HG03469 (cell line): ENCODE measurements at regions not wholly inside any gene's neighbourhood (a gene's known extent, or its start where the extent isn't known, plus 50 kb on each side); places are given as distances from the start of the nearest gene placed in this dataset.

Experiments used
- ATAC-seq: cut with Tn5 transposase; IDR thresholded peaks from one replicate; pipeline ENCODE4 v1.9.1; 2021; ENCODE audit warnings: mild to moderate bottlenecking, moderate library complexity, moderate number of reproducible peaks; ENCODE audit not compliant: unreplicated experiment

DNA sequence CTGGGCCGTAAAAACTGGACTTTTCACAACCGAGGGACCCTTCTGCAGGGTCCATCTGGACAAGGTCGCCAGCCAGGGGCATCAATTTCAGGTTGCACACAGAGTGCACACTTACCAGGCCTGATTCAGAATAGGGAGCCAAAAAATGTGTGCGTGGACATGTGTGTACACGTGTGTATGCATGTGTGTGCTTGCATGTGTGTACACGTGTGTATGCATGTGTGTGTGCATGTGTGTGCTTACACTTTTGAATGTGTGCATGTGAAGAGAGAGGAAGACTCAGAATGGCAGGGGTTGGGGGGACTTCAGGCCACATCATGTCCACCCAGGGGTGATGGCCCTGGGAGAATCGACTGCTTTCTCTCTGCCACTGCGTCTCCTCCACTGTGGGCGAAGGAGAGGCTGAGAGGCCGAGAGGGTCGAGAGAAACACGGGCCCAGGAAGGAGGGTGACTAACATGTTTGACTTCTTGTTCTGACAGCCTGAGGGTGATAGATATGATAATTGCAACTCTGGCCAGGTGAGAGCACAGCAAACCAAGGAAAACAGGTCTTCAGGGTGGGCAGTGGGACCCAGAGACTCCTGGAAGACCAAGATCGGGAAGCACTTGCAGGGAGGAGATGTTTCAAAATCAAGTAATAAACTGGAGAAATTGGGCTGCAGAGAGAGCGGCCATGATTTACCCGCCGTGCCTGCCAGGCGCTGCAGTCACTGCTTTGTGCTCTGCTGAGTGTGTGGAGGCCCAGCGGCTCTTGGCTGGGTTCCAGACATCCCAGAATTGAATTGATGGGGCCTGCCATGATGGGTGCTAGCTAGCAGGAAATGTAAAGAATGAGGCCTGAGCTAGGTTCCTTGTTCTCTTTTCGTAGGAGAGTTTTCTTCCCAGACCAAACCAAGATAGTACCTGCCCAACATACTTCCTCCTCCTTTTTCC lies 310.8 kb downstream of the QKI start:
- no peak for ATAC-seq

DNA sequence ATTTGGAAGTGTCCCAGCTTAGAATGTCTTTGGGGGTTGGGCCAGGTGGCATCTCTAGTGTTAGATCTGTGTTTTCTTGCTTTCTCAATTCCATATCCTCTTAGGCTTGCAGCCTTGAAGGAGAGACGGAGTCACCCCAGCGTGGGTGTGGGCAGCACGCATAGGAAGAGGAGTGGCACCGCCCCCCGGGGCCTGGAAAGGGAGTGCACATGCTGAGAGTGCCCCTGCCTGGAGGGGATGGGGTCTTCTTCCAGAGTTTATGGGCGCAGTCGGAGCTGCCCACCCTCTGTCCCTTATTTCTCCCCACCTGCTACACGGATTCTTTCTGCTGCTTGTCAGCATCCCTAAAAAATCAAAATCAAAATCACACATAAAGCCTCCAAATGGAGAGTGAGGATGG lies 309.7 kb downstream of the QKI start:
- ATAC-seq = no peak

DNA sequence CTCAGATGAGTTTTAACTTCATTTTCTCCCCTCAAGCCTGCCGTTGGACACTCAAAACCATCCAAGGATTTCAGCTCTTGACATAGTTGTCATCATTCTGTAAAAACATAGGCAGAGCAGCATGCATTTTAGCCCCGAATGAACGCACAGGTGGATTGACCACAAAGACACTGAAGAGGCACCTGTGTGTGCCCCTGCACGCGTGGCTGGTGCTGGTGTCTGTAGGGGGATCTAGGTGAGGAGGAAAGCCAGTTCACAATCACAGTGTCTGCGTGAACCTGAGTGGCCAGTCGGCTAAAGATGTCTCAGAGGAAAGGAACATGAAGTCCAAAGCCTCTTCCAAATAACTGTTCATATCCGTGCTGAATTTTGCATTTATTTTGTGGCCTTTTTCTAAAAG lies 309.2 kb downstream of the QKI start:
- ATAC-seq = no peak

DNA sequence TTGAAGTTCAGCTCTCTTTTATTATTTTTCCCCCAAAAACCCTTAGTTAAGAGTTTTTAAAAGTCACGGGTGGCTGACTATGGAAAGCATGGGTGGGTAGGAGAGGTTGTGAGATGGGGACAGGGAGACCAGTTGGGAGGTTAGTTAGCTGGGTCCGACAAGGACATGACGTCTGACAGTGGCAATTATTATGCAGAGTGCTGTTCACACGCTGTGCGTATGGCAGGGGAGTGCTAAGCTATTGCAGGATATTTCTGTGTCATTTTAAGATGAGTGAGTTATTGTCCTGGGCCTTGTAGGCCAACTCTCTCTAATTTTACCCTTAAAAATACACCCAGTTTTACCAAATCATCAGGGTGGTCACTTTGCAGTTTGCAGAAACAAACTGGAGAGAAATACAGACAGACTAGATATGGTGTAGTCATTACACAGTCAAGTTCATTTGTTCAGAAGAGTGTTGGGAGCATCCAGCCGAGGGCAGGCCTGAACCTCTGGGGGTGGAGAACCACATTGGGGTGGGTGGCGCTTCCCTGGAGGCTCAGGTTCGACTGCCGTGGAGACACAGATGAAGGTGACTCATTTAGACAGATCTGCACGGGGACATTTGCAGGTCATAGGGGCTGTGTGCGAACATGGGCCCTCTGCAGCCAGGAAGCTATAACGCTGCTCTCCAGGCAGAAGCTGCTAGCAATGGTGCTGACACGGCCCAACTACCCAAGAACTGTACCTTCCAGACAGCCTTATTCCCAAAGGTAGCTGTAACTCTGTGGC lies 307.6 kb downstream of the QKI start:
- ATAC-seq = no peak

DNA sequence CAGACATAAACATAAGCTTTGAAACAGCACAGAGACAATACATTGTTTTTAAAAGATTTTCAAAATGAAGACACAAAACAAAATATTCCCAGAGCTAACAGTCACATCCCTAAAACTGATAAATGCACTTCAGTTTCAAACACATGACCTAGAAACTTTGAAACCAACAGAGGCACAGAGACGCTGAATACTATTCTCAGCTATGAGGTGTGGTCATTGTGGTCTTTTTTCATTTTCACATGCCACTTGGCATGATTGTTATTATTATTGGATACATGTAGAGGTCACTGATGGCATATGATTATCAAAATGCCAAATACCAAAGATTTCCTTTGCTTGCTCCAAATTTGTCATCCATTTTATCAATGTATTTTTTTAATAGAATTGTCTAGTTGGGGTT lies 306.9 kb downstream of the QKI start:
- no peak for ATAC-seq

DNA sequence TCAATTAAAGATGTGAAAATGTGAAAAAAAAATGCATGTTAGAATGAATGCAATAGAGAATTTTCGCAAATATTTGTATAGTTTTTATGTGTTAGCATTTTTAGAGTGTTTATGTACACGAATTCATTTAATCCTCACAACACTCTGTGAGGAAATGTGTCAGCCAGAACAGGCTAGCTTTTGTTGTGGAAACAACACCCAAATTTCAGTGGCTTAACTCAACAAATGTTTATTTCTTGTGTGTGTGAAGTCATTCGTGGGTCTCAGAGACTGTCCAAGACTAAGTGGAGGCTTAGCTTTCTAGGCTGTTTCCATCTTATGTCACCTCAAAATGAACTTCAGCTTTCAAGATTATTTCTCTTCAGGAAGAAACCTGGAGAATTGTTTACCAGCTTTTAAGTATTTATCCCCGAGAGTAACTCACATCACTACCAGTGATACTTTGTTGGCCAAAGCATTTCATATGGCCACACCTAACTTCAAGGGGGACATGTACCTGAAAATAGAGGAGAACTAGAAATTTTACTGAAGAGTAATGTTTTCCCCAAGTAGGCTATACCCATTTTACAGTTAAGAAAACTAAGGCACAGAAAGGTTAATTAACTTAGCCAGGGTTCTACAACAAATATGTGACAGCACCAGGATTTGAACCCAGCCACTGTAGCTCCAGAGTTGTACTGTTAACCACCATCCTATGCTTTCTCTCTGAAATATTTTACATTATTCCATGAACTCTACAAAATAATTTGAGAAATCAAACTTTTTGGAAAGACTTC lies 306.1 kb downstream of the QKI start:
- no peak for ATAC-seq

DNA sequence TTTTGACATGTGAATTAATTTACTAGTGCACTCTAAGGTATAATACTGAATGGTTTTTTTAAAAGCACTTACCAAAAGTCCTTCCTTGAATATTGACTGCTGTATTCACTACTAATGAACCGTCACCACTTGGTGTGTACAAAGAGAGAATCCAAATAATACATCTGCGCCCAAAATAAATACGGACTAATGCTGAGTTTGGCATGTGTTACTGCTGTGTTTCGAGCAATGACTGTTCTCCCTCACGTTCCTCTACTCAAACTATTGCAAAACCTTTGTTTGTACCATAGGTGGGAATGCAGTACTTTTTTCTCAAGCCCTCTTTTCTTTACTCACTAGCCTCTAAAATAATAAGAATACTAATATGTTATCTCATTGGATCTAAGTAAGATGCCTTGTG lies 305.5 kb downstream of the QKI start:
- no peak for ATAC-seq

DNA sequence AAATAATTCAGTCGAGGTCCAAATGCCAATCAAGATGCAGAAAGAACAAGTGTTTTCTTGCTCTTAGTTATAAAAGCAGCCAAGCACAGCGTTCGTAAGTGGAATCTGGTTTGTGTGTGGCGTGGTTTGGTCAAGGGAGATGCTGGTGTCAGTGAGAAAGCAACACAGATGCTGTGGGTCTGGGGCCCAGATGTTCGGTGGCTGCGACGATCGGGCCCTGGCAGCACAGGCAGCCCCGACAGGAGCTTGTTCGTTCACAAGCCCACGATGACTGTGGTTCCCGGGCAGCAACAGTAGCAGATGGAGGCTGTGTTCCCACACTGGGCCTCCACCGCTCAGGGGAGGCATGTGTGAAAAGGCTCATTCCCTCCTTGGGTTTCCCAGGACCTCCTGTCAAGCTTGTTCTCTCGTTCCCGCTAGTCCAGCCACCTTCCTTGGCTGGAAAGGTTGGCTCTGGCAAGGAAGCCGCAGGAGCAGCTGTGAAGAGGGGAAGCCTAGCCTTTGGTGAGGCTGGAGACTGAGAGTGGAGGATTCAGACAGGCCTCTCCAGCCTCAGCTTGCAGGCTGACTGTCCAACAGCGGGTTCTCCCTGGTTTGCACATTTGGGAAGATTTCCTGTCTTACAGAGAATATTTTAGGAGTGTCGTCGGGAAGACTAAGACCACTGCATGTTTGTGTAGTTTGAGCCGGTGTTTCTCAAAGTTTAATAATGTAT lies 304.7 kb downstream of the QKI start:
- ATAC-seq = no peak

DNA sequence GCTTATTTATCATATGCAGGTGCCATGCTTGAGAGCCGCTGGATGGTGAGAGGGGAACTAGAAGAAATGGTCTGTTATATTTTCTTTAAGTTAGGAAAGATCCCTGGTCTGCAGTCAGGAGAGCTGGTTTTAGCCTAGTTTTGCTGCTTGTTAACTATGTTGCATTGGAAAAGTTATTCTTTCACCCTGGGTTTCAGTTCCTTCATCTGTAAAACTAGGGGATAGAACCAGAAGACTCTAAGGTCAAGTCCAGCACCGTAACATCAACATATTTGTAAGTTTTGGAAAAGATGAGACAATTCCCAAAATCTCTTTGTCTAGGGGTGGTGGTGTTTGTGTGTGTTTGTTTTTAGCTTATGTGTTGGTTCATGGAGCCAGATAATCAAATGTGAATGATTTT lies 304.0 kb downstream of the QKI start:
- ATAC-seq = no peak

DNA sequence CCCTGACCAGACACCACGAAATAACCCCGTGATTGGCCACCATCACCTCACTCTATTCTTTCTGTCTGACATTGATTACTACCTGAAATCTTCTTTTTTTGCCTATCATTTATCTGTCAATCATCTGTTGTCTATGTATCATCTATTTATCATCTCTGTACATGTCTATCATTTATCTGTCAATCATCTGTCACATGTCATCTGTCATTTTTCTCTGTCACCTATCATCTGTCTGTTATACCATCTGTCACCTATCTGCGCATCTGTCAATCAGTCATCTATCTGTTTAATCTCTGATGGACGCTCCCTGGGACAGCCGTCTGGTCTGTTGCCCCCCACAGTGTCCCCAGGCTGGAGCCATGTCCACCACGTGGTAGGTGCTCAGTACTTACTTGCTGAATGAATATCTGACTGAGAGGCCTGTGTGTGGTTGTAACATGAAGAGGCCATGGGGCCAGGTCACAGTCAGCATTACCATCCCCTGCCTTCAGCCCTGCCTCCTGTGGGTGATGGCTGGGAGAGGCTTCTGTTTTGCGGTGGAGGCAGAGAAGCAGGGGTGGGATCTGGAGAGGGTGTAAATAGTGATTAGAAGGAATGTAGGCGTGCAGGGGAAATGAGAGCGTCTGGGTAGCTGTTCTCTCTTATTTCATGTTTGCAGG lies 302.7 kb downstream of the QKI start:
- no peak for ATAC-seq

DNA sequence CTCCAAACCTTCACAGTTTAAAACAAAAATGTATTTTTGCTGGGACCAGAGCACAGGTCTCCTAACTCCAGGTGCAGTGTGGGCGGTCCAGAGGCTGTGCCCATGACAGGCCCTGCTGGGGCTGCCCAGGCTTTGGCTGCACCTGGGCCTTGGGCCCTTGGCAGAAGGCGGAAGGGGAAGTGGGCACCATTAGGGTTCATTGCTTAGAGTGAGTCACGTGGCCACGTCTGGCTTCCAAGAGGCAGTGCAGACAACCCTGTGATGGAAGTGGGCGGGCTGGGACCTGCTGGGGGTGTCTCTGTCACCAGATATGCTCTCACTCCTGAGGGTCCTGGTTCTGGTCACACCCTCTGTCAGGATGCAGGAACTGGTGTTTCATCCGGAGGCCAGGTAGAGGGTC lies 302.2 kb downstream of the QKI start:
- no peak for ATAC-seq

DNA sequence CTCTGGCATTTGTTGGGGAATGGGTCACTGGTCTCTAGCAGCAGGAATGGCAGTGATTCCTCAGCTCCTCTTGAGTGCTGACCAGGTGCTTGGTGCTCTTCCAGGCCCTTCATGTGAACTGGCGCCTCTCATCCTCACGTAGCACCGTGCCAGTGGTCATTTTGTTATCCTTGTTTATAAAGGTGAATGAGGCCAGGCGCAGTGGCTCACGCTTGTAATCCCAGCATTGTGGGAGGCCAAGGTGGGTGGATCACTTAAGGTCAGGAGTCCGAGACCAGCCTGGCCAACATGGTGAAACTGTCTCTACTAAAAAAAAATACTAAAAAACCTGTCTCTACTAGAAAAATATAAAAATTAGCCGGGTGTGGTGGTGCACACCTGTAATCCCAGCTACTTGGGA lies 301.3 kb downstream of the QKI start:
- no peak for ATAC-seq

DNA sequence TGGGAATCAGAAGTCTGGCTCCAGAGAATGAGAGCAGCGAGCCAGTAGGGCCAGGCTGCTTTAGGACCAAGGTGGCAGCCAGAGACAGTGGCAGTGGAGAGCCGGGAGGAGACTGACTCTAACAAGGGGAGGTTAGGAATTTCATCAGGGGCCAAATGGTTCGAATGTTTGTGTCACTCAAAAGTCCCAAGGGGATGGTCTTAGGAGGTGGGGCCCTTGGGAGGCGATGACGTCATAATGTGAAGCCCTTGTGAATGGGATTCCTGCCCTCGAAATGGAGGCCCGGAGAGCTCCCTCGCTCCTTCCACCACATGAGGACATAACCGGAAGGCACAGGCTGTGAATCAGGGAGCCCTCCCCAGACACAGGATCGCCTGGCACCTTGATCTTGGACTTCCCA lies 299.7 kb downstream of the QKI start:
- no peak for ATAC-seq

DNA sequence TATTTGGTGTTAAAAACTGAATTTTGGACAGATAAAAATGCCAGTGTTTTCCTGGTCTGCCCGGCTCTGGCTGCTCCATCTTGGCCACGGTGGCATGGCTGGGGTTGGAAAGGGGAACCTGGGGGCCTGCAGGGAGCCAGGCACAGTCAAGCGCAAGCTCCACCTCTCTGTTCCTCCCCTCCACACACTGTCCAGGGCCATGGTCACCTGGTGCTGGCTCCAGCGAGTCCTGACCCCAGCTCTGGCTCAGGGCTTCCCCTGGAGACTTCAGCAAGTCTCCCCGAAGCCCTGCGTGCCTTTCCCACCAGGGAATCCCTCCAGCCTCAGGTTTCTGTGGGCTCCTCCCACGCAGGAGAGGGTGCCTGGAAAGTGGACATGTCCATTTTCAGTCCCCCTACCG lies 298.5 kb downstream of the QKI start:
- no peak for ATAC-seq

DNA sequence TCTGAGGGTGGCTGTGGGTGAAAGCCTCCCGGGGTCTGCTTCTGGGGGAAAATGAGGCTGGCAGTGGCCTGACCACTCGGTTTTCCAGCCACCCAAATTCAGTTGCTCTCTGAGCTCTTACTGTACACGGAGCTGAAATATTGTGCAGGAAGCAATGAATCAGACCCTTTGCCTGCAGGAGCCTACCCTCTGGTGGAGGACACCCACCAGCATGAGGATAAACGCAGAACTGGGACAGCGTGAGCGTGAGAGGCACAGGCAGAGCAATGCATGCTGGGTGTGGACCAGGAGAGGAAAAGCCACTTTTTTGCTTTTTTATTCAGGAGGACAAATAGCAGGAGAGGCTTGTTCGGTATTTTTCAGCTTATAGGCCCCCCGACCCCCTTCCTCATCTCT lies 298.0 kb downstream of the QKI start:
- no peak for ATAC-seq

DNA sequence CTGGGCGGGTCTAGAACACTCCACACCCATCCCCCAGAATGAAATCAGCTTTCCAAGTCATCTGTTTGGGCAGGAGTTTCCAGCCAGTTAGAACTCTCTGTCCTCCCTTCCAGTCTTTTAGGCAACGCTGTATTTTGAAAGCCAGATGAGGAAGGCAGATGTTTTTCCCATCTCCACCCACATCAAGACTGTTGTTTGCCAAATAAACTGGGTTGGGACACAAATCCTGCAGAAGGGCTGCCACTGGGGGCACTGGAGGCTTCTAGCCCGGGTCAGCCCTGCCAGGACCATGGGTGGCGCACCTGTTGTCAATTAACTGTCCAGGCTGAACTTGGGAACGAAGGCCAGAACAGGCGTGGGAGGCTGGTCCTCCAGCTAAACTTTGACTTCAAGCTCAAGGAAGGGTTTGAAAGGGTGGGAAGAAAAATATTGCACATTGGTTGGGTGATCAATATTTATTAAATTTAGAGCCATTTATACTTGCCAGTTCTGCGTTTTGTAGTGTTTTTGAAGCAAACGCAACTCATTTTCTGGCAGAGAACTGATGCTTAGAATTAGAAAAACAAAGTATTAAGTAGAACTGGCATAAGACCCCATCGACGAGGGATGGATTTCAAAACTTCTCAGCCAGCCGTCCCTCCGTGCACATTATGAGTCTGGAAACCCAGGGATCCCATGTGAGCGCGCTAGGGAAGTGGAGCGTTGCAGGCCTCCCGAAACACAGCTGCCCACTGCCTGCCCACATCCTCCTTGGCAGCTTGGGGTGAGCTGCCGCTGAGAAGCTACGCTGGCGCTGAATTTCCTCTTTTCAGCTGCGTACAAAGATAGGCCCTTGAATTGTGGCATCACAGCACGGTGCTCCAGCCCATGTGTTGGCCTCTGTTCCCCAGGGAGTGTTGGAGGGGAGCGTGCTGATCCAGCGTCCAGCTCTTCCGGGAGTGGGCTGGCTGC lies 297.4 kb downstream of the QKI start:
- ATAC-seq = peak; percentile 33

DNA sequence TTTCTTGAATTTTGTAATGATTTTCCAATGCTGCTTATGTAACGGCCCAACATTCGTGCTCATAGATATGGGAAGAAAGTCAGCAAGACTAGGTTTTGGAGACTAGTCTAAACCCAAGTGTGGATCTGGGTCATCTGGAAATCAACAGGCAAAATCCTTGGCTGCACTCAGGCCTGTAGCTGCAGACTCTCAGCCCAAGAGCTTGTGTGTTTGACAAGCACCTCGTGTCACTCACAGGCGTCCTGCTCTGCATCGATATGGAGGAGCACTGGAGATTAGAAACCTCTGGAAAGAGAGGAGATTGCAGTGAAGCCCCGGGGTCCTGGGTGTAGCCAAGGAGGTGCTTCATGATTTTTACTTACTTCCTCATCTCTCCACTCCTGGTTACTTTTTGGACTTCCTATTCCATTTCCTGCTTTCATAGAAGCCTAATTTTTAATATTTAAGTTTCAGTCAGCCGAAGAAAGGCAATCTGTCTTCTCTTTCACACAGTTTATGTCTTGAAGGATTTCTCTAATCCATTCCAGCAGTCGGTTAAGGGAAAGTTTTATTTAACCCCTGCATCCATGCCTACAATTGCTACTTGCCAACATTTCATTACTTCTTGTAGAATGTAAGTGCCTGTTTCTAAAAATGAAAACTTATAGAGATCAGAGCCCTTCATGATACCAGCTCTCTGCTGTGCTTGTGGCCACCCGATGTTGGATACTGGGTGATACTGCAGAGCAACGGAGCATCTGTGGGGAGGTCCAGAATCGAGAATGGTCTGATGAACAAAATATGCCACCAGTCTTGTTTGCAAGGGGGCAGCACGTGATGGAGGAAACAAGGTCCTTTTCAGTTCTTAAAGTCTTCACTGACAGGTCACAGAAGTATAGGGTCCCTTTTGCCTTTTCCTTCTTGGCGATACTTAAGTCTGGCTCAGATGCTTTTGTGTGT lies 296.3 kb downstream of the QKI start:
- no peak for ATAC-seq

DNA sequence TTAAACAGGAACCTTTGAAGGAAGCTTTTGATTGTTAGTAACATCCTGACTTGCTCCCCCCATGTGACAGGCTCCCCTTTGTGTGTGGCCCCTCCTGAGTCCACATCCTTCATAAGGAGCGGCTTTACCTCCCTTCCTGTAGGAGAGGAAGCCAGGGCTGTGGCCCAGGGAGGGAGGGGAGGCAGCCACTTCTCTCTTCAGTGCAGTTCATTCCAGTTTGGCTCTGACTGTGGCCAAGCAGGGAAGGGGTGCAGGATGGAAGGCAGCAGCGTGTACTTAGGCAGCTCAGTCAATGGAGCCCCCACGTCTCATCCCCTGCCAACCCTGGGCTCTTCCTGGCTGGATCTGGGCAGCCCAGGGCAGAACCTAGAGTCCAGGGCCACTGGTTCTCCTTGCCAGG lies 295.2 kb downstream of the QKI start:
- no peak for ATAC-seq
